ENCODE measurements at regions not wholly inside any gene's neighbourhood (a gene's known extent, or its start where the extent isn't known, plus 50 kb on each side); places are given as distances from the start of the nearest gene placed in this dataset.
A peak's percentile ranks its signal among the peaks of the same experiment; 100 is the strongest.
"Not testable (repeated sequence)": the region's sequence is repeated elsewhere in the genome, so short reads cannot be mapped to it uniquely, and the experiment has no call there.

DNA sequence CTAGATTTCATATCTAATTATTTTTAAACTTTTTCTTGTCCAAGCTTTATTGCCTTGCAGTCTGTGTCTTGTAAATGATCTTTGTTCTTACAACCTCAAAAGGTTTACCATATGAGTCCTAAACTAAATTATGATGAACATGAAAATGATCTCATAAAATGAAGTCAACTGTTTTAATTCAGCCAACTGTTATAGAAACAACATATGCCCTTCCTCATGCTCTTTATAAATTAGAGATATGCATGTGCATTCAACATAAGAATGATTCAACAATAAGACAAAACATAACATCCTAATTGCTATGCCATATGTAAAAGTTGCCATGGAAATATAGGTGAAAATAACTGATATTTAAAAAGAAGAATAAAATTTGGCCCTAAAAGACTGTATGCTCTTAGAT lies 774.4 kb downstream of the LUZP2 start:
- no peaks in the 10 kb centered on the region for H3K36me3 Mint-ChIP-seq
- no peak overlapping the region for H3K27ac Mint-ChIP-seq
- H3K4me1 Mint-ChIP-seq = no peaks in the 10 kb centered on the region
- H3K9me3 Mint-ChIP-seq = no peaks in the 10 kb centered on the region
- no peaks in the 10 kb centered on the region for H3K27me3 Mint-ChIP-seq (ENCODE audit: low read depth)
- no peak for DNase-seq (ENCODE audit: low spot score in 2 of 2, unreplicated experiment in 2 of 2)
- no peak overlapping the region for H3K4me3 Mint-ChIP-seq
- TF ChIP-seq, protein P1, sequence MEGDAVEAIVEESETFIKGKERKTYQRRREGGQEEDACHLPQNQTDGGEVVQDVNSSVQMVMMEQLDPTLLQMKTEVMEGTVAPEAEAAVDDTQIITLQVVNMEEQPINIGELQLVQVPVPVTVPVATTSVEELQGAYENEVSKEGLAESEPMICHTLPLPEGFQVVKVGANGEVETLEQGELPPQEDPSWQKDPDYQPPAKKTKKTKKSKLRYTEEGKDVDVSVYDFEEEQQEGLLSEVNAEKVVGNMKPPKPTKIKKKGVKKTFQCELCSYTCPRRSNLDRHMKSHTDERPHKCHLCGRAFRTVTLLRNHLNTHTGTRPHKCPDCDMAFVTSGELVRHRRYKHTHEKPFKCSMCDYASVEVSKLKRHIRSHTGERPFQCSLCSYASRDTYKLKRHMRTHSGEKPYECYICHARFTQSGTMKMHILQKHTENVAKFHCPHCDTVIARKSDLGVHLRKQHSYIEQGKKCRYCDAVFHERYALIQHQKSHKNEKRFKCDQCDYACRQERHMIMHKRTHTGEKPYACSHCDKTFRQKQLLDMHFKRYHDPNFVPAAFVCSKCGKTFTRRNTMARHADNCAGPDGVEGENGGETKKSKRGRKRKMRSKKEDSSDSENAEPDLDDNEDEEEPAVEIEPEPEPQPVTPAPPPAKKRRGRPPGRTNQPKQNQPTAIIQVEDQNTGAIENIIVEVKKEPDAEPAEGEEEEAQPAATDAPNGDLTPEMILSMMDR (IDR thresholded peaks at IDR 0.05; ENCODE audit: unreplicated experiment) = no peak

DNA sequence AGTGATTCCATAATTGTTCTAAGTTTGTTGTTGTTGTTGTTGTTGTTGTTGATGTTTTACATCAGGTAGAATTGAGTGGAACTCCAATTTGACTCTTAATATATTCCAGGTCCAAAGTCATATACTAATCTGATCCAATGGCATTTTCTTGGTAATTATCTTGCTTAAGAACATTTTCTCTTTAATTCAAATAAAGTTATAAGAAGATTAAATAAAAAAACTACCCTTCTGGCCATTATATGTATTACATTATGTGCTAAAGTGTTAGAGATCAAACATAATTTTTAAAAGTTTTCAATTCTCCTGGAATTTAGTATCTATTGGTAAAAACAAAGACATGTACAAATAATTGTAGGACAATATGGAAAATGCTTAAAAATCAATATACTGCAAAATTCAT lies 775.4 kb downstream of the LUZP2 start:
- TF ChIP-seq, protein P1 (IDR thresholded peaks at IDR 0.05; ENCODE audit: unreplicated experiment) = peak; percentile 74
- Mint-ChIP-seq H3K4me1 (no peaks in the 10 kb centered on the region), H3K27ac (no peak overlapping the region), H3K9me3 (no peaks in the 10 kb centered on the region), H3K27me3 (ENCODE audit: low read depth) (no peaks in the 10 kb centered on the region), H3K36me3 (no peaks in the 10 kb centered on the region), H3K4me3 (no peak overlapping the region)
- DNase-seq (ENCODE audit: low spot score in 2 of 2, unreplicated experiment in 2 of 2) = no peak

DNA sequence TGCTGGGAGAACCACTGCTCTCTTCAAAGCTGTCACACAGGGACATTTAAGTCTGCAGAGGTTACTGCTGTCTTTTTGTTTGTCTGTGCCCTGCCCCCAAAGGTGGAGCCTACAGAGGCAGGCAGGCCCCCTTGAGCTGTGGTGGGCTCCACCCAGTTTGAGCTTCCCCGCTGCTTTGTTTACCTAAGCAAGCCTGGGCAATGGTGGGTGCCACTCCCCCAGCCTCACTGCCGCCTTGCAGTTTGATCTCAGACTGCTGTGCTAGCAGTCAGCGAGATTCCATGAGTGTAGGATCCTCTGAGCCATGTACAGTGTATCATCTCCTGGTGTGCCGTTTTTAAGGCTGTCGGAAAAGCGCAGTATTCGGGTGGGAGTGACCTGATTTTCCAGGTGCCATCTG lies 784.0 kb downstream of the LUZP2 start:
- not testable (repeated sequence) for DNase-seq (ENCODE audit: low spot score in 2 of 2, unreplicated experiment in 2 of 2); H3K4me3 Mint-ChIP-seq; H3K27ac Mint-ChIP-seq; H3K36me3 Mint-ChIP-seq; H3K27me3 Mint-ChIP-seq (ENCODE audit: low read depth); H3K4me1 Mint-ChIP-seq
- H3K9me3 Mint-ChIP-seq = peaks cover 32% of the 10 kb centered on the region

DNA sequence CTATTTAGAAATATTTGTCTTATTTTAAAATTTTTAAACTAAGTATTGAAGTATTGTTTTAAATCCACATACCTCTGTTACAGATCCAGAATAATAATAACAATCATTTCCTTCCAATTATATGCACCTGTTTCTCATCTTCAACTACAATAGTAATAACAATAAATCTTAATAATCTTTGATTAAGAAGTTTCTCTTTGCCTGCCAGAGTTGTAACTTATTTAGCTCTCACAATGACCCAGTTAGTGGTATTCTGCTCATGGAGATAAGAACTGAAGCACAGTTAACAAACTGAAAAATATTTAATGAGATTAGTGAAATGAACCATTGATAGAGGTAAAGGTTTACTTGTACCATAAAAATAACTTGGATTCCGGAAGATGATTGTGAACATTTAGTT lies 796.3 kb downstream of the LUZP2 start:
- H3K27ac Mint-ChIP-seq = no peak overlapping the region
- H3K4me3 Mint-ChIP-seq = no peak overlapping the region
- TF ChIP-seq, protein P1 (IDR thresholded peaks at IDR 0.05; ENCODE audit: unreplicated experiment) = no peak
- no peaks in the 10 kb centered on the region for H3K27me3 Mint-ChIP-seq (ENCODE audit: low read depth)
- H3K36me3 Mint-ChIP-seq = no peaks in the 10 kb centered on the region
- no peak for DNase-seq (ENCODE audit: low spot score in 2 of 2, unreplicated experiment in 2 of 2)
- peaks cover 5% of the 10 kb centered on the region for H3K9me3 Mint-ChIP-seq
- peaks cover 6% of the 10 kb centered on the region for H3K4me1 Mint-ChIP-seq

DNA sequence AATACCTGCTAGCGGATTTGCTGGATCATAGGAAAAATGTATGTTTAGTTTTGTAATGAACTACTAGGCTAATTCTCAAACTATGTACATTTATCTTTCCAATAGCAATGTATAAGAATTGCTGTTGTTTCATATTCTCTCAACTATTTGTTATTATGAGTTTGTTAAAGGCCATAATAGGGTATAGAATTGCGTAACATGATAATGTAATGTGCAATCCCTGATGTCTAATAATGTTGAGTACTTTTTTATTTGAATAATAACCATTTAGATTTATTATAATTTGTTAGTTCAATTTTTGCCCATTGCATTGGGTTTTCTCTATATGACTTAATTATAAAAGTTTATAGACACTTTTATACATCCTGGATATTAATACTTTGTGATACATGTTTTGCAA lies 801.6 kb downstream of the LUZP2 start:
- TF ChIP-seq, protein P1 (IDR thresholded peaks at IDR 0.05; ENCODE audit: unreplicated experiment) = no peak
- H3K4me1 Mint-ChIP-seq = peaks cover 3% of the 10 kb centered on the region
- no peak for DNase-seq (ENCODE audit: low spot score in 2 of 2, unreplicated experiment in 2 of 2)
- peaks cover 18% of the 10 kb centered on the region for H3K9me3 Mint-ChIP-seq
- no peak overlapping the region for H3K4me3 Mint-ChIP-seq
- H3K36me3 Mint-ChIP-seq = peaks cover 1% of the 10 kb centered on the region
- no peaks in the 10 kb centered on the region for H3K27me3 Mint-ChIP-seq (ENCODE audit: low read depth)
- no peak overlapping the region for H3K27ac Mint-ChIP-seq

DNA sequence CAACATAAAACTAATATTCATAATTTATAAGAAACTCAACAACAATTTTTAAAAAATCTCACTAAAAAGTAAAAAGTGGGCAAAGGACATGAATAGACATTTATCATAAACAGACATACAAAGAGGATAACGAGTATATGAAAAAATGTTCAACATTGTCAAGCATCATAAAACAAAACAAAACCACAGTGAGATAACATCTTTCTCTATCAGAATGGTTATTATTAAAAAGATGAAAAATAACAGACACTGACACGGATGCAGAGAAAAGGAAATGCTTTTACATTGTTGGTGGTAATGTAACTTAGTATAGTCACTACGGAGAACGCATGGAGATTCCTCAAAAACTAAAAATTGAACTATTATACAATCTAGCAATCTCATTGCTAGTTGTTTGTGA lies 813.0 kb downstream of the LUZP2 start:
- H3K36me3 Mint-ChIP-seq = no peaks in the 10 kb centered on the region
- H3K4me1 Mint-ChIP-seq = no peaks in the 10 kb centered on the region
- H3K9me3 Mint-ChIP-seq = peaks cover 37% of the 10 kb centered on the region
- H3K4me3 Mint-ChIP-seq = no peak overlapping the region
- H3K27me3 Mint-ChIP-seq (ENCODE audit: low read depth) = no peaks in the 10 kb centered on the region
- no peak for DNase-seq (ENCODE audit: low spot score in 2 of 2, unreplicated experiment in 2 of 2)
- H3K27ac Mint-ChIP-seq = no peak overlapping the region
- TF ChIP-seq, protein P1 (IDR thresholded peaks at IDR 0.05; ENCODE audit: unreplicated experiment) = no peak
